Astrocyte (in vitro differentiated cells and primary cell): ENCODE measurements at regions not wholly inside any gene's neighbourhood (a gene's known extent, or its start where the extent isn't known, plus 50 kb on each side); places are given as distances from the start of the nearest gene placed in this dataset.
A peak's percentile ranks its signal among the peaks of the same experiment; 100 is the strongest.

ENCODE experiments used
- DNase-seq: peaks from one replicate; pipeline ENCODE4 v3.0.0-alpha.2; 2010; ENCODE audit warnings: low read depth
- FAIRE-seq: peaks from 2 replicates; lab custom pipeline; 2011; peaks lifted over from hg19 to GRCh38; lab: Jason Lieb, UNC
- H2AFZ ChIP-seq: 2 replicates; pipeline ENCODE4 v1.6.0; 2012; ENCODE audit warnings: low read depth, low read length, inconsistent platforms
- H3K27ac ChIP-seq: 2 replicates; pipeline ENCODE4 v1.5.1; 2011; ENCODE audit warnings: low read depth, low read length, inconsistent platforms
- H3K27me3 ChIP-seq: 2 replicates; pipeline ENCODE4 v1.6.0; 2011; ENCODE audit warnings: low read length, inconsistent platforms; ENCODE audit not compliant: insufficient read depth
- H3K36me3 ChIP-seq: 2 replicates; pipeline ENCODE4 v1.5.1; 2011; ENCODE audit warnings: low read length, inconsistent platforms; ENCODE audit not compliant: insufficient read depth
- H3K4me1 ChIP-seq: 2 replicates; pipeline ENCODE4 v1.5.1; 2011; ENCODE audit warnings: low read length, inconsistent platforms; ENCODE audit not compliant: insufficient read depth
- H3K4me2 ChIP-seq: 2 replicates; pipeline ENCODE4 v1.6.0; 2012; ENCODE audit warnings: low read length, inconsistent platforms
- H3K4me3 ChIP-seq: 2 replicates; pipeline ENCODE4 v1.5.1; 2011; ENCODE audit warnings: low read depth, mild to moderate bottlenecking, low read length, inconsistent platforms; ENCODE audit not compliant: insufficient read depth
- H3K79me2 ChIP-seq: 2 replicates; pipeline ENCODE4 v1.6.0; 2012; ENCODE audit warnings: mild to moderate bottlenecking, low read length, inconsistent platforms; ENCODE audit not compliant: insufficient read depth
- H3K9ac ChIP-seq: 2 replicates; pipeline ENCODE4 v1.6.0; 2012; ENCODE audit warnings: mild to moderate bottlenecking, low read length, inconsistent platforms
- H3K9me3 ChIP-seq: 2 replicates; pipeline ENCODE4 v1.5.1; 2012; ENCODE audit warnings: low read depth, mild to moderate bottlenecking, low read length, inconsistent platforms; ENCODE audit not compliant: insufficient read depth
- H4K20me1 ChIP-seq: 2 replicates; pipeline ENCODE4 v1.6.0; 2012; ENCODE audit warnings: low read length, inconsistent platforms; ENCODE audit not compliant: insufficient read depth
- H3K27ac Mint-ChIP-seq: one replicate; pipeline ENCODE4 v1.8.0; 2021; ENCODE audit warnings: mild to moderate bottlenecking, mixed read lengths; ENCODE audit not compliant: unreplicated experiment
- H3K27me3 Mint-ChIP-seq: one replicate; pipeline ENCODE4 v1.8.0; 2021; ENCODE audit warnings: low read depth, mixed read lengths; ENCODE audit not compliant: unreplicated experiment
- H3K36me3 Mint-ChIP-seq: one replicate; pipeline ENCODE4 v1.8.0; 2021; ENCODE audit warnings: low read depth, mixed read lengths; ENCODE audit not compliant: unreplicated experiment
- H3K4me1 Mint-ChIP-seq: one replicate; pipeline ENCODE4 v1.8.0; 2021; ENCODE audit warnings: low read depth, mixed read lengths; ENCODE audit not compliant: unreplicated experiment
- H3K4me3 Mint-ChIP-seq: one replicate; pipeline ENCODE4 v1.8.0; 2021; ENCODE audit warnings: mild to moderate bottlenecking, moderate library complexity, mixed read lengths; ENCODE audit not compliant: unreplicated experiment
- H3K9me3 Mint-ChIP-seq: one replicate; pipeline ENCODE4 v1.8.0; 2021; ENCODE audit warnings: mild to moderate bottlenecking, mixed read lengths; ENCODE audit not compliant: unreplicated experiment
- CTCF ChIP-seq: IDR thresholded peaks from 2 replicates; pipeline ENCODE4 v1.5.1; 2011; ENCODE audit warnings: low read depth, mild to moderate bottlenecking, inconsistent platforms, low read length, moderate library complexity; ENCODE audit not compliant: insufficient read depth
- EZH2 ChIP-seq: IDR thresholded peaks from 2 replicates; pipeline ENCODE4 v1.6.1; 2012; ENCODE audit warnings: mild to moderate bottlenecking, low read length, inconsistent platforms; ENCODE audit not compliant: insufficient read depth

- H3K9me3 Mint-ChIP-seq: no peaks in the 10 kb centered on the region
- DNase-seq (no peak), FAIRE-seq (no peak)
- Histone ChIP-seq H3K79me2 (no peaks in the 10 kb centered on the region), H3K9me3 (no peaks in the 10 kb centered on the region), H4K20me1 (no peaks in the 10 kb centered on the region), H3K9ac (no peak overlapping the region), H3K27ac (no peak overlapping the region), H3K4me1 (no peaks in the 10 kb centered on the region), H3K4me2 (no peak overlapping the region), H2AFZ (no peak overlapping the region), H3K27me3 (no peaks in the 10 kb centered on the region), H3K4me3 (no peak overlapping the region), H3K36me3 (no peaks in the 10 kb centered on the region)
- no peak for TF ChIP-seq EZH2
- TF ChIP-seq CTCF: no peak
- H3K27me3 Mint-ChIP-seq: no peaks in the 10 kb centered on the region
- no peaks in the 10 kb centered on the region for H3K4me1 Mint-ChIP-seq
- H3K36me3 Mint-ChIP-seq: no peaks in the 10 kb centered on the region
- no peak overlapping the region for H3K4me3 Mint-ChIP-seq
- H3K27ac Mint-ChIP-seq: no peak overlapping the region
These were observed 394.8 kb downstream of the CSNK1G3 start for GRCh38 chr5:123906698-123907295.

DNA sequence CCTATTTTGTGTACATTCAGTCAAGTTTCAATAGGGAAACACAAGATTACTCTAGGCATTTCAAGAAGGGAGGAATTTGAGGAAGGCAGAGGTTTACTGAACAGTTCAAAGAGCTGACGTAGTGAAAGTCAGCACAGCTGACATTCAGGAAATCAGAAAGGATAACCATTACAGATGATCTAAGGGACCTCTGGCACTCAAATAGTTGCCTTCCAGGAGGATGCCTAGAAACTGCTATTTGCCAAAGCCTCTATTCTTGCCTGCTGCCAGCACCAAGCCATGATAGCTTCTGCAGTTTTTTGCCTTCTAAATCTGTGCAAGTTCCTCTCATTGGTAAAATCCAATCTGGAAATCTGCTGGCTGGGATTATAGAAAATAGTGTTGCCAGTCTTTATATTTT lies 373.1 kb downstream of the CSNK1G3 start:
- H3K4me3 ChIP-seq: no peak overlapping the region
- no peaks in the 10 kb centered on the region for H4K20me1 ChIP-seq
- Mint-ChIP-seq H3K27ac (no peak overlapping the region), H3K4me1 (peaks cover 9% of the 10 kb centered on the region), H3K36me3 (no peaks in the 10 kb centered on the region), H3K27me3 (no peaks in the 10 kb centered on the region), H3K9me3 (no peaks in the 10 kb centered on the region), H3K4me3 (no peak overlapping the region)
- no peaks in the 10 kb centered on the region for H3K9me3 ChIP-seq
- no peak for DNase-seq
- no peak for FAIRE-seq
- H3K4me2 ChIP-seq: no peak overlapping the region
- no peak overlapping the region for H2AFZ ChIP-seq
- TF ChIP-seq EZH2 (no peak), CTCF (no peak)
- H3K4me1 ChIP-seq: peaks cover 21% of the 10 kb centered on the region
- no peak overlapping the region for H3K27ac ChIP-seq
- no peaks in the 10 kb centered on the region for H3K36me3 ChIP-seq
- no peaks in the 10 kb centered on the region for H3K27me3 ChIP-seq
- H3K9ac ChIP-seq: no peak overlapping the region
- no peaks in the 10 kb centered on the region for H3K79me2 ChIP-seq

DNA sequence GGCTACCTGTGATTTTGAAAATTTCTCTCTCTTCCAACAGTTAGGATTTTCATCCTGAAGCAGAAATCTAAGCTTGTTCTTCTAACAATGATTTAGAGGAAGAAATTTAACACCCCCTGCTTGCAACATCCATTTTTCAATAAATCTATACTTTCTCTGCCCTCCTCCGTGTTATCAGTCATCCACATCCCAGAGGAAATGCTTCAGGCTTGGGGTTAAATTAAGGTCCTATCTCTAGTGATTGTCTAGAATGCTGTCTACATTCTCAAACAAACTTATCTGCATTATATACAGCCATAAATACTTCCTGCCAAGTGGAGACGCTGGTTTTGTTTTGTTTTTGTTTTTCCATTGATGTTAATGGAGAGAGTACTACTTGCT lies 371.0 kb downstream of the CSNK1G3 start:
- H3K36me3 Mint-ChIP-seq: no peaks in the 10 kb centered on the region
- TF ChIP-seq EZH2: no peak
- TF ChIP-seq CTCF: no peak
- Histone ChIP-seq H3K9ac (no peak overlapping the region), H3K79me2 (no peaks in the 10 kb centered on the region), H3K36me3 (no peaks in the 10 kb centered on the region), H3K9me3 (no peaks in the 10 kb centered on the region), H3K4me3 (no peak overlapping the region), H3K27me3 (no peaks in the 10 kb centered on the region), H3K4me2 (peak overlapping the region; percentile 66), H3K4me1 (peaks cover 21% of the 10 kb centered on the region), H4K20me1 (no peaks in the 10 kb centered on the region), H3K27ac (no peak overlapping the region), H2AFZ (no peak overlapping the region)
- H3K4me1 Mint-ChIP-seq: peaks cover 16% of the 10 kb centered on the region
- H3K4me3 Mint-ChIP-seq: no peak overlapping the region
- no peak overlapping the region for H3K27ac Mint-ChIP-seq
- DNase-seq (peak; percentile 8), FAIRE-seq (no peak)
- H3K27me3 Mint-ChIP-seq: no peaks in the 10 kb centered on the region
- H3K9me3 Mint-ChIP-seq: no peaks in the 10 kb centered on the region
